Activated CD4-positive, CD25-positive, alpha-beta regulatory T cell treated with anti-CD3 and anti-CD28 coated beads, Interleukin-2, amount 50 U/mL, for 16 hours (primary cell): ENCODE measurements at regions not wholly inside any gene's neighbourhood (a gene's known extent, or its start where the extent isn't known, plus 50 kb on each side); places are given as distances from the start of the nearest gene placed in this dataset.

Experiments used
- DNase-seq: peaks from one replicate; pipeline ENCODE4 v3.0.0-alpha.2; 2020; ENCODE audit warnings: low read depth, low spot score

DNA sequence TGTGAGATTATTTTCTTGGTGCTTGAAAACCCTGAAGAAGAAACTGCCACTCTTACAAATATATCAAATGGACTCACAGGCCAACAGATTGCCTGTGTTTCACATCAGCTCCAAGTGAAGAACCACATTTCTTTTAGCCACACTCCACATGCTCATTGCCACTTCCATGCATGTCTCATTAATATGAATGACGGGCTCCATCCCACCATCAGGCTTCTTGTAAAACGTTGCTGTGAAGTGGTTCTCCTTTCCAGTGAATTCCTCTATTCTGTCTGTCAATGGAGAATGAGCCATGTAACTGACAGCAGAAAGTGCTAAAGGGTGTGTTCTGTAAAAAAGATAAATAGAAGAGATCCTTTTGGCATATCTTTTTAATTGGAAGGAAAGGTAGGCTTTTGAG lies 188.2 kb upstream of the RMST start:
- DNase-seq: no peak

DNA sequence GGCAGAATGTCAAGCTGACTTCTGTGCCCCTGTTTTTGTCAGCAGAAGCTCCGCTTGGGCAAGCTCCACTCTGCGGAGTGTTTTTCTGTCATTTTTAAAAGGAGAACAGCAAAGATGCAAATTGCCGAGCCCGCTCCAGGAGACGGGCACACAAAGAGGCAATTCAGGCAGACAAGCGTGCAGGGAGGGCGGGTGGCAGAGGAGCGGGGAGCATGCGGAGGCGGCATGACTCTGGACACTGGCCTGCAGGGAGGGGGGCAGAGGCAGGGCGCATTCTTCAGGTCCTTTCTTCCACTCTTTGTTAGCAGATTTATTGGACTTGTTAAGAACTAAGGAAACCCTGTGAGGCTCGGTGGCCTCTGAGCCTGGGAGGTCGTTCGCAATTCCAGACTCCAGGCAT lies 187.3 kb upstream of the RMST start:
- no peak for DNase-seq

DNA sequence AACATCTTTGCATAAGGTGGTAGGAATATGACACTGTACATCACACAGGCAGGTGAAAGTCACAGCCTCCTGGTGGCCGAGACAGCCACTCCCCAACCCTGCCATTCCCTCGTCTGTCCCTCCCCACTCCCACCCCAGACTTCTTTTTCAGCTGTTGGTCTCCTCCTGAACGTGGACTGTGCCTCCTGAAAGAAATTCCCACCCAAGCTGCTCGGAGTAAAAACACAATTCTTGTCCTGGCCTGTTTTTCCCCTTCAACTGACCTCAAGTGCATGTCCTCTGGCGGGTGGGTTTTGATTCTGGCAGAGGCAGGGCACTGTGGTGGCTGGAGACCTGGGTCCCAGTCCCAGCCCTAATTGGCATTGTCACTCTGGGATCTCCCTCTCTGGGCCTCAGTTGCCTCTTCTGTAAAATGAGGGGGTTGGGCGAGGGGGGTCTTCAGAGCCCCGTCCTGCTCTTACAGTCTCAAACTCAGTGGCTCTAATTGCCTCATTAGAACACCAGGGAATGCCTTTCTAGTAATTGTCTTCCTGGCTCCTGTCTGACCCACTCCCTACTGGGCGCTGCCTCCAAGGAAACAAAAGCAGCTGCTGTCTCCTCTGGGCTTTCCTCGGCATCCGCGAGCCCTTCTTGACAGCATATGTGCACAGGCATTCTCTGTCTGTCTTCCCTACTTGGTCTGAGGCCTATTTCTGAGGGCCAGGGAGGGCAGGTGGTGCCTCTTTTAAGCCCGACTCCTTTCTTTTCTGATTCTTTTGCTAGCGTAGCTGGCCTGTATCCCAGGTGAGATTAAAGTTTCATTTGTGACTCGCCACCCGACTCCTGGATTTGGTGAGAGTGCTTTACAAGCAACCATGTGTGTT lies 186.6 kb upstream of the RMST start:
- no peak for DNase-seq

DNA sequence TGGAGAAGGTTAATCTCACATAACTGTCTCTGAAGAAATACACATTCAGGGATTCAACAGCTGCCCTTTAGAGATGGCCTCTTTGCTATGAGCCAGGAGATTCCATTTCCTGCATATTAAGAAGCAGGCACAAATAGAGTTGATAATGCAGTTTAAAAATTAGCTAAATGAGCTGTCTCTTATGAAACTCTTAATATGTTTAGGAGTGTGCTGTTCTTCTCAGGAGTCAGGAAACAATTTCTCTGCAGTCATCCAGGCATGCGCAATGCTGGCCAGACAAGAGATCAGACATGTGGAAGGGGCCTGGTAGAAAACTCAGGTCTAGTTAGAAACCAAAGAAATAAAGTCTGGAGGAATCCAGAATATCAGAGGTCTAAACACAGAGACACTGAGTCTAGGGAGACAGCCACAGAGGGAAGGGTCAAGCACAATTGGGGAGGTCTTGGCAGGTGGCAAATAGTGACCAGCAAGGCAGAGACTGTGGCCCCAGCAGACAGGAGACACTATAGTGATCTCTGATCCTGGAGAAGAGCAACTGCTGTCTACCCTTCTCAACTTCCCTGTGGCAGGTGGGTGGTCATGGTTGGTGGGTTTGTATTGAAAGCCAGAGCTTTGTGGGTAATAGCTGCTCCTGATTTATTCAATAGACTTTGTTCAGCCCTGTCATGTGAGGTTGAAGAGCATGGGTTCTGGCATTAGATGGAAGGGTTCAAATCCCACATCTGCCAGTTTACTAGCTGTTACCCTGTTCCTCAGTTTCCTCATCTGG lies 185.8 kb upstream of the RMST start:
- no peak for DNase-seq

DNA sequence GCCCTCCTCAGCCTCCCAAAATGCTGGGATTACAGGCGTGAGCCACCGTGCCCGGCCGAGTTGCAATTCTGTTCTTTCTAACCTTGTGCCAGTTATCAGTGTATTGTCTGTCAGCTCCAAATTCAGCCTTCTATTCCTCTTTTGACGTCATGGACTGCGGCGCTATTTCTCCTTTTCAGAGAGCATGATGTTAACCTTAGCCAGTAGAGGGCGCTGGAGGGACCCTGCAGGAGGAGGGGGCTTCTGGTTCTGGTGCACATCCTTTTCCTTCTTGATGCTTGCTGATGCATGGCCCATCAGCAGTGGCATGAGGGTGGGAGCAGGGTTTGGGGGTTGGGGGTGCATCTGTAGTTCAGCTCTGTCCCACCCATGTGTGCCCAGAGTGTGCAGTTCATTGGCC lies 179.3 kb upstream of the RMST start:
- no peak for DNase-seq

DNA sequence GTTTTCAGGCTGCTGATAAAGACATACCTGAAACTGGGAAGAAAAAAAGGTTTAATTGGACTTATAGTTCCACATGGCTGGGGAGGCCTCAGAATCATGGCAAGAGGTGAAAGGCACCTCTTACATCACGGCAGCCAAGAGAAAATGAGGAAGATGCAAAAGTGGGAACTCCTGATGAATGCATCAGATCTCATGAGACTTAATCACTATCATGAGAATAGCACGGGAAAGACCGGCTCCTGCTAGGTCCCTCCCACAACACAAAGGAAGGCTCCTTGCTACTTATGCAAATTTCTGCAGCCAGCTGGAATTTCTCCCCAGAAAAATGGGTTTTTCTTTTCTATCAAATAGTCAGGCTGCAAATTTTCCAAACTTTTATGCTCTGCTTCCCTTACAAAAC lies 174.1 kb upstream of the RMST start:
- no peak for DNase-seq

DNA sequence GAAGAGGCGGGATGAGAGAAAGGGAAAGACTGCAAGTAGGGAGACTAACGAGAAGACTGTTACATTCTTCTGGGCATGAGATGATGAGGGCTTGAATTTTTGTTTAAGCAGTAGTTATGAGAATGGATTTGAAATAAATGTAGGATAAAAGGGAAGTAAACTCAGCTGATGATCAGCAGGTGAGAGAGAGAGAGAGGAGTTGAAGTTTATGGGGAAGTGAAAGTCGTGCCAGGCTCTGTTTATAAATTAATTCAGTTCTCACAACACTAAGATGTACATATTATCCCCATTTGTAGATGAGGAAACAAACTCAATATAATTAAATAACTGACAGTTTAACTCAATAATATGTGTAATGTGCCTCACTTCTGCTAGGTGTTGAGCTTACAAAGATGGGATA lies 170.0 kb upstream of the RMST start:
- no peak for DNase-seq

DNA sequence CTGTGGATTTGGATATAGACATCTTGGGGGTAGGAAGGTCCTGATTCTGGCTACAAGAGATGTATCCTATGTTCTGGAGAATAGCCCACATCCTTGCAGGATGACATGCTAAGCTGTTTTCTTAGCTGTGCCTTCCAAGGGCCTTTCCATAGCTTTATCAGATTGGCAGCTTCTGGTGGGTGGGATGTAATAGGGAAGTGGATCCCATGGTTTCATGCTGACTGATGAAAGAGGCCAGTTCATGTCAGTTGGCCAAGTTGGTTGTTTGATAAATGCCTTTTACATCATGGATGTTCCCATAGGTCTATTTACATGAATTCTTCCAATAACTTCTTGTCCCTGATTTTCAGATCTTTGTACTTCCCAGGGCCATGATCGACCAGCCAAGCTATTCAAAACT lies 169.1 kb upstream of the RMST start:
- no peak for DNase-seq

DNA sequence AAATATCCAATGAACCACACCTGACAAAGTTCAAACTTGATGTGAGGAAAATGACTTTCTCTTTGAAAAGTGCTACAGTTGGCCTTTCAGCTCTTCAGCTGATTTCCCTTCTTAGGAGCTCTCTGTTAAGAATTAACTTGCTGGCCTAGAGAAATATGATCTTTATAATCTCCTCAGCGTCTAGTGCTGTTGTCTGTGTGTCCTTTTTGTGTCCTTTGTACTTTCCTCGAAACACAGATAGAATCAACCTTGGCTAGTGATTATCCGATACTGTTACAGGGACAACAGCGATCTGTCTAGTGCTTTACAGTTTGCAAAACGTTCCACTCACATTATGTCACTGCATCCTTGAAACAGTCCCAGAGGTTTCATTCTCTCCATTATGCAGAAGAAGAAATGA lies 162.8 kb upstream of the RMST start:
- DNase-seq: no peak

DNA sequence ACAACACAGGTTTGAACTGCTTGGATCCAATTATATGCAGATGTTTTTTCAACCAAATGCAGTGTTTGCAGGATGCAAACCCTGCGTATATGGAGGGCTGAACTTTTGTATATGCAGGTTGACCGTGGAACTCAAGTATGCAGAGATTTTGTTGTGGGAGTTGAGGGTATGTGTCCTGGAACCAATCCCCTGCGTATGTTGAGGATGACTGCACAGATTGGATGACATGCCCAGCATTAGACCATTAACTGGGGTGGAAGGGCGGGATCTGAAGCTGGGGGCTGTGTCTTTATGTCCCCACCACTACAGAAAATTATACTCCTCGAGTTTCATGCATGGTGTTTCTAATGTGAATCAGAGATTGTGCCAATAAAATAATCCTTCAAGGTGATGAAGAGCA lies 162.2 kb upstream of the RMST start:
- DNase-seq: no peak

DNA sequence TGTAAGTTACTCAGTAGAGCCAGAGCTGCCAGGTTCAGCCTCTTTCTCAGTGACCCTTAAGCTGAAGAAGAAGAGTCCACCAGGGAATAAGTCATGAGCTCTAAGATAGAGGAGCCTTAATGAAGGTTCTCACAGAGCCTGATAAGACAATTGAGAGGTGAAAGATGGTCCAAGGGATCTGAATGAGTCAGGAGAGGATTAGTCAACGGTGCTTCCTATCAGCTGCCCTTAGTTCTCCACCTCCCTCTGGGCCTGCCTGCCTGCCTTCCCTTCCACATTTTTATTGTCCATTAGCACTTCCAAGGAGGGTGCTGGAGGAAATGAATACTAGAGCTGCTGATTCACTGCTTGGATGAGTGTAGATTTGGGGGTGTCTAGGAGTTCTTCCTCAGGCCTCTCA lies 161.7 kb upstream of the RMST start:
- DNase-seq: no peak

DNA sequence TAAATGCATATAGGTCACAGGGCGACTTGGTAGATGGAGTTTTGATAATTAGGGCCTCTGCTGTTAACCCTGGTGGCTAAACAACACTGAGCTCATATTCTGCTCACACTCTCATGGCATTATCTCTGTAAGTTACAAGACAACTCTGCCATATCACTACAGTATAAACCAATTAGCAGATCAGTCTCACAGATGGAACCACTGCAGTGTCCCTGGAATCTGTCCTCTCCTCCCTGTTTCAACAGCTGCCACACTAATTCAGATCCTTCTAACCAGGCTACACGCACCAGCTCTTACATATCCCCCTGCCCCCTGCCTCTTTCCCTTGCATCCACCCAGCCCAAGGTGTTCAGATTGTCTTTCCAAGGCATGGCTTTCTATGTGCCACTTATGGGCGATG lies 161.0 kb upstream of the RMST start:
- no peak for DNase-seq

DNA sequence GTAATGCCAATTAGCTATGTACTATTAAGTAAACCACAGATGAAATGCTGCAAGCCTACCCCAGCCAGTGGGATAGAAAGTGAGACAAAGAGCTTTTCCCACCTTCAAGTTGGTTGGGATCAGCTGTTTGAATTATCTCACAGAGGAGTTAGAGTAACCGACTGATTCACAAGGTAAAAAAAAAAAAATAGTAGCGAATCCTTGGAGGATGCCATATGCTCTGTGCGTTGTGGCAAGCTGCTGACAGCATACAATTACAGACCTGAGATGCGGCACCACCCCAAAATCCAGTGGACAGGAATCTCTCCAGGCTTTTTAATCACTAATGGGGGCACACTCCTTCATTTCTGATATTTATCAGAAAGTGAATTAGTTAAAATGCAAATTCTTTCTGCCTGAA lies 157.0 kb upstream of the RMST start:
- DNase-seq: no peak

DNA sequence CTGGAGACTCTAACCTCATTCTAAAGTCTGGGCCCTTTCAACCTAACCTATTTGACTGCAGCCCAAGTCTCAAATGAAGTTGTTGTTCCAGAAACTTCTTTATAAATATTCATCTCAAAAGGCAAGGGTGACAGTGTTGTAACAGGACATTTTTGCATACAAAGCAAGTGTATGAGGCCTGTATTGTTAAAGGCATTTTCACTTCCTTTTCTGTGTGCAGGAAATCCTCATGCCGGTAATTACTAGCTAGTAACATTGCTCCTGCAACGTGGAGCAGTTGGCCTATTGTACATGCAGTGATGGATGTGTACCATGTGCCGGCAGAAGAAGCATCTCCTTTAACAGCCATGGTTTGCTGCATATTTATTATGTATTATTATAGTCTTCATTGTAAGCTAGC lies 156.5 kb upstream of the RMST start:
- no peak for DNase-seq

DNA sequence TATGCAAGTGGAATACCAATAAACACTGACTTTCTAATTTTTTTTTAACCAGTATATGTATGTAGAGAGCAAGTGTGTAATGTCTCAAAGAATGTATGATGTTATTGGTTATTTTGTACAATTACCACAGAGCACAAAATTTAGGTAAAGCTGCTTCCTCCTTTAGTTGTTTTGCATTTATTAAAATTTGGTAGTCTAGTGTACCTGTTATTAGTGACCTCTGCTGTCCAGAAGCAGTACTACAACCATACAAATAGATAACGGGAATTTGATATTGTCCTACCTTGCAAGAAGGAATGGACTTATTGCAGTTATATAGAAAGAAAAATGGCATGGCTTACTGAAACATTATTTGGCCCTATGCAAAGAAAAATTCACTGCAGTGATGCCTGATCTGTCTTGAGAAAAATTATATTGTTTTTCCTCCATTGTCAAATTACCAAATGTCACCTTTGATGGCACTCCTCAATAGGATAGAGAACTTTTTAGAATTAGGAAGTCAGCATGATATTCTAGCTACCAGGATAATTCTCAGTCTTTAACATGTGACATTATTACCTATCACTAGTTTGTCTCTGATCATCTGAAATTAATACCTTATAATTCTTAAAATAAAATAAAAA lies 153.9 kb upstream of the RMST start:
- DNase-seq: no peak

DNA sequence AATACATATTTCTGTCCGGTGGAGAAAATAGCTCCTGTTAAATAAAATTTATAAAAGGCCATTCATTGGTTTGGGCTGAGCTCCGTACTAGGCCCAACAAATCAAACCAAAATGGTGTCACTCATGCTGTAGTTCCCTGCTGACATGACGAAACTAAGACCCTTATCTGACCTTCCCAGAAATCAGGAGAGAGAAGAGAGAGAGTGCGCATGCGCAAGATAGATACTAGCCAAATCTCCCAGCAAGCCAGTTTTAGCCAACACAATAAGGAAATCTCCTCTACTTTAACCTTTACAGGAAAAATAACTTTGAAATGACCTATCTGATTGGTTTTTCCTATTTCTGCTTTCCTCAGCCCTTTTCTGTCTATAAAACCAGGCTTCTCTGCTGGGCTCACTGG lies 152.7 kb upstream of the RMST start:
- no peak for DNase-seq

DNA sequence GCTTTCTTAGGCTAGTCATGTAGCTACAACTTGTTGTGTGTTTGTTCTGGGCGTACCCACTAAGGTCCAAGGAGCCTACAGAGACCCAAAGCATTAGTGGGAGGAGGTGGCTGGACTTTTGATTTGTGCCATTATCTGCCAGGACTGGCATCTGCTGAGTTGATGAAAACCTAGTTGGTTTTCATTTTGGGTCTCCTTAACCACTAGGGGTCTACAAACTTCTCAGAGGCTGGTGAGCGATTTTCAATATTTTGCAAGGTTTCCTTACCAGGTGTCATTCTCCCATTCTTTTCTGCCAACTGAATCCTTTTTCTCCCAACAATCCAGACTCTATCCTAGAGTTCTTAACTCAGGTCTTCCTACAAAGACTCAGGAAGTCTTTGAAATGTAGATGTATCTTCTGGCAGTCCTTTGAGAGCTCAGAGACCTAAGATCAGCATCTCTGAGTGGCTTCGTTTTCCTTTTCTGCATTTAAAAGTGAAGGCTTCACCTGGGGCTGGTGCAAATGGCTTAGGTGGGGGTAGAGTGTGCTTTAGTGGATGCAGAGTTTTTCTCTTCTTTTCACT lies 150.0 kb upstream of the RMST start:
- no peak for DNase-seq

DNA sequence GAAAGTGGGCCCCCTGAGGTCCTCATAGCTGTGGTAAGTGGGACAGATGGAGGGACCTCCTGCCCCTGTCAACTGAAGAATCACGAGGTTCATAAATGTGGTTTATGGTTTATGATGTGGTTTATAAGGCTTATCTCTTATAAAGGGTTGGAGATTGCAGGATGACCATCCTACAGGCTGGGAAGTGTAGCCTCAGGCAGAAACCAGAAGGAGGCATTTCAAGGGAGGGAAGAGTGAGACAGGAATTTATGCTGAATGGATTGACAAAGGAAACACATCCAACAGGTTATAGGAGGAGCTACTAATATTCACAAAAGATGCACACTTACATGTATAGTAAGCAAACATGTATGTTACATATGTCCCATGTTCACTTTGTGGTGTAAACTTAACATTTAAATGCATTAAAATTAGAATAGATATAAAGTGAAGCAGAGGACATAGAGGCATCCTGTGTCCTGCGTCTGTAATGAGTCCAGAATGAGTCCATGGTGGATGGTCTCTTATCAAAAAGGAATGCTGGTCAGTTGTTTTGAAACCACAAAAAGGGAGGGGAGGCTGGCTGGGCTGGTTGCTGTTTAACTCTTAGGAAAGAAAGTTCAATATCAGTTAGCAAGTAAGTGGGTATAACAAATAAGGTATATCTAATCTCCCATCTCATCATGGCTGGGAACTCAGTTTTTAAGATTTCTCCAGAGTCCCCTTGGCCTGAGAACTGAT lies 149.0 kb upstream of the RMST start:
- DNase-seq: no peak

DNA sequence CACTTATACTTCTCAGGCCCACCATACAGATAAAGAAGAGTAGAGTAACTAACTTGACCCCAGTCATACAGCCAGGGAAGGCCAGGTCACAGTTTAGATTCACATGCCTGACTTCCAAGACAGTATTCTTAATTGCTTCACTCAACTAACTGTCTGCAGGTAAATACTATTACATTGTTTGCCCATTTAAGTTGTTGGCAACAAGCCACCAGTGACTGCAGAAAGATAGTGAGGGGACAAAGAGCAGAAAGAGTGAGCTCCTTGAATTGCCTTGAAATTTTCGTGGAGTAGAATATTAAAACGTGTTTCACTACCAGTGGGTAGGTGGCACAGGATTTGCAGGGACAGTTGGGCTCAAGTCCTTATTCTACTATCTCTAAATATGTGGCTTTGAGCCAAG lies 146.3 kb upstream of the RMST start:
- no peak for DNase-seq

DNA sequence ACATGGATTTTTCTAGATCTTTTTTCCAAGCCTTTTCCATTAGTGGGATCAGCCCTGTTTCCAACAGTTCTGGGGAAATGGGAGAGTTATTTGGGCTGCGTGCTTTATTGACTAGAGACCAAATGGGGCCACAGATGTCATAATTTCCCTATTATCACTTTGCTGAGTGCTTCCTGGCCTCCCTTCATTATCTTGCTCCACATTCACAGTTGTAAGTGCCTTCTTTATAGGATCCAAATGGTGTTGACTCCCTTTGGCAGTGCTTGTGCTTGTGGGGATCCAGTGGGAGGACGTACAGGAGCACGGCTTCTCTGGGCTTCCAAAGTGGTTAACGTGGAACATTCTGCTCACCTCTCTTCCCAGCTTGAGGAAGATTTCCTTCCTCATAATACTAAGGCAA lies 141.0 kb upstream of the RMST start:
- DNase-seq: no peak

DNA sequence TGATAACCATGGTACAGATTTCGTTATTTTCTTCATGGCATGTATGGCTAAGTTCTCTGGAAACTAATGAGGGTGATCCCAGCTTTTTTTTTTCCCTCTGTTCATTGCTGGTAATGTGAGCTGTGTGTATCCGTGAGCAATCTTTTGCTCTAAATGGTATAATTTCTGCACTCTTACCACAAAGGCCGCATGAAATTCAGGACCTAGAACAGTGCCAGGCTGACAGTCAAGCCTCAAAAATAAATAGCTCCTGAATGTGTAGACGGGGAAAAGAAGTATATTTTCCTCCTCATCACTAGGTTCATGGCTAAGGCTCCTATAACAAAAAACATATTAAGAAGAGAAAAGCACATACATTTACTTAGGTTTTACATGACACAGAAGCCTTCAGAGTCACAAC lies 140.2 kb upstream of the RMST start:
- DNase-seq: no peak

DNA sequence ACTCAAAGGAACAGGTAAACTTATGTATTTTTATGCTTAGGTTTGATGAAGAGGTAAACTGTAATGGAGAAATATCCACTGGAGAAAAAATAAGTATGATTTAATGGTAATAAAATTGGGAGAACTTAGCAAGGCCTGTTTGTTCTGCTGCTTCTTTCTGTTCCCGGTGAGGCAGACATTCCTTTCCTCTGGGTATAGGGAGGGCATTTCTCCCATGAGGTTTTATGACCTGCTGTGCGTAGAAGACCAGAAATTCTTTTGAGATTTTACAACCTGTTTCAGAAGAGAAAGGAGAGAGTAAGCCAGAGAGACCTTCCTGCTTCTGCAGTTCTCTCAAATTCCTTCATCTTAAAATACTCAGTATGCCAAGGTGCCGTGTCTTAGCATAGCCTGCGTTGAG lies 139.4 kb upstream of the RMST start:
- no peak for DNase-seq
